DND-41 (cell line): ENCODE measurements at regions not wholly inside any gene's neighbourhood (a gene's known extent, or its start where the extent isn't known, plus 50 kb on each side); places are given as distances from the start of the nearest gene placed in this dataset.

Experiments used
- ATAC-seq: fragments of 200-7000 bp; cut with Tn5 transposase; 3 replicates; pipeline ENCODE4 v1.9.1; 2021; ENCODE audit warnings: low read depth; ENCODE audit not compliant: insufficient read depth
- DNase-seq: peaks from one replicate; pipeline ENCODE4 v3.0.0-alpha.2; 2020
- H2AFZ ChIP-seq: 2 replicates; pipeline ENCODE4 v1.6.0; 2012; ENCODE audit warnings: low read depth, low read length
- H3K27ac ChIP-seq: 2 replicates; pipeline ENCODE4 v1.5.1; 2012; ENCODE audit warnings: low read length, inconsistent platforms
- H3K27me3 ChIP-seq: fragments of 200-600 bp; sonication (generic); 2 replicates; pipeline ENCODE4 v1.6.0; 2012; ENCODE audit warnings: low read length, mild to moderate bottlenecking, inconsistent platforms; ENCODE audit not compliant: insufficient read depth, poor library complexity
- H3K36me3 ChIP-seq: 2 replicates; pipeline ENCODE4 v1.5.1; 2012; ENCODE audit warnings: low read length, inconsistent platforms; ENCODE audit not compliant: insufficient read depth
- H3K4me1 ChIP-seq: 2 replicates; pipeline ENCODE4 v1.5.1; 2012; ENCODE audit warnings: mild to moderate bottlenecking, low read length; ENCODE audit not compliant: insufficient read depth
- H3K4me2 ChIP-seq: 2 replicates; pipeline ENCODE4 v1.6.0; 2012; ENCODE audit warnings: mild to moderate bottlenecking, moderate library complexity, low read length, inconsistent platforms; ENCODE audit not compliant: insufficient read depth
- H3K4me3 ChIP-seq, 2 experiments: fragments of 200-600 bp in 1 of 2; shearing (Covaris generic) in 1 of 2; 2 replicates each; pipeline ENCODE4 v1.5.1; 2012 to 2016; ENCODE audit warnings: inconsistent platforms in 2 of 2, low read length in 2 of 2, mild to moderate bottlenecking in 2 of 2, low read depth in 1 of 2, moderate library complexity in 1 of 2
- H3K79me2 ChIP-seq: 2 replicates; pipeline ENCODE4 v1.6.0; 2012; ENCODE audit warnings: low read length, inconsistent platforms; ENCODE audit not compliant: insufficient read depth
- H3K9ac ChIP-seq: 2 replicates; pipeline ENCODE4 v1.6.0; 2012; ENCODE audit warnings: low read depth, mild to moderate bottlenecking, inconsistent platforms, low read length, moderate library complexity
- H3K9me3 ChIP-seq: 2 replicates; pipeline ENCODE4 v1.5.1; 2012; ENCODE audit warnings: low read length, moderate library complexity, mild to moderate bottlenecking, inconsistent platforms; ENCODE audit not compliant: insufficient read depth, severe bottlenecking
- H4K20me1 ChIP-seq: 2 replicates; pipeline ENCODE4 v1.6.0; 2012; ENCODE audit warnings: low read length; ENCODE audit not compliant: insufficient read depth
- EZH2 ChIP-seq: IDR thresholded peaks from 3 replicates; pipeline ENCODE4 v1.6.1; 2012; ENCODE audit warnings: borderline replicate concordance, low read depth, mild to moderate bottlenecking, moderate library complexity, low read length, inconsistent platforms; ENCODE audit not compliant: severe bottlenecking
- TF ChIP-seq, protein P1 (sequence below): IDR thresholded peaks from 2 replicates; pipeline ENCODE4 v1.5.1; 2012; ENCODE audit warnings: borderline replicate concordance, low read length, moderate library complexity, mild to moderate bottlenecking; ENCODE audit not compliant: poor library complexity, severe bottlenecking; ENCODE audit errors: extremely low read depth

DNA sequence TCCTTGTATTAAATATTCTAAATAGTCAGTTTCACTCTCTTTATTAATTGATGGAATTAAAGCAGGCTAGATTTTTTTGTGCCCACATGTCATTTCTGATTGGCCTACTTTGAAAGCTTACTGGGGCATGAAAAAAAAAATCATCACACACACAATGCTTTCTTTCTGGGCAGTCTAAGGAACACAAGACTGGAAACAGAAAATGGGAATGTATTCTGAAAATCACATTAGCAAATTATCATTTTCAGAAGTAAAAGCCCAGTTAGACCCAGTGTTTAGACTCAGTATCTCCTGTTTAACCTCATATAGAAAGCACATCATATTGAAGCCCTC lies 339.4 kb downstream of the SPRY2 start:
- TF ChIP-seq, protein P1, sequence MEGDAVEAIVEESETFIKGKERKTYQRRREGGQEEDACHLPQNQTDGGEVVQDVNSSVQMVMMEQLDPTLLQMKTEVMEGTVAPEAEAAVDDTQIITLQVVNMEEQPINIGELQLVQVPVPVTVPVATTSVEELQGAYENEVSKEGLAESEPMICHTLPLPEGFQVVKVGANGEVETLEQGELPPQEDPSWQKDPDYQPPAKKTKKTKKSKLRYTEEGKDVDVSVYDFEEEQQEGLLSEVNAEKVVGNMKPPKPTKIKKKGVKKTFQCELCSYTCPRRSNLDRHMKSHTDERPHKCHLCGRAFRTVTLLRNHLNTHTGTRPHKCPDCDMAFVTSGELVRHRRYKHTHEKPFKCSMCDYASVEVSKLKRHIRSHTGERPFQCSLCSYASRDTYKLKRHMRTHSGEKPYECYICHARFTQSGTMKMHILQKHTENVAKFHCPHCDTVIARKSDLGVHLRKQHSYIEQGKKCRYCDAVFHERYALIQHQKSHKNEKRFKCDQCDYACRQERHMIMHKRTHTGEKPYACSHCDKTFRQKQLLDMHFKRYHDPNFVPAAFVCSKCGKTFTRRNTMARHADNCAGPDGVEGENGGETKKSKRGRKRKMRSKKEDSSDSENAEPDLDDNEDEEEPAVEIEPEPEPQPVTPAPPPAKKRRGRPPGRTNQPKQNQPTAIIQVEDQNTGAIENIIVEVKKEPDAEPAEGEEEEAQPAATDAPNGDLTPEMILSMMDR: no peak
- no peak for TF ChIP-seq EZH2
- no peak for ATAC-seq
- Histone ChIP-seq H4K20me1 (no peaks in the 10 kb centered on the region), H3K9ac (no peak overlapping the region), H3K27ac (no peak overlapping the region), H3K4me3 (no peak overlapping the region), H3K4me1 (no peaks in the 10 kb centered on the region), H3K9me3 (no peaks in the 10 kb centered on the region), H3K79me2 (no peaks in the 10 kb centered on the region), H2AFZ (no peak overlapping the region), H3K27me3 (no peaks in the 10 kb centered on the region), H3K4me2 (no peak overlapping the region), H3K36me3 (no peaks in the 10 kb centered on the region)
- DNase-seq: no peak

DNA sequence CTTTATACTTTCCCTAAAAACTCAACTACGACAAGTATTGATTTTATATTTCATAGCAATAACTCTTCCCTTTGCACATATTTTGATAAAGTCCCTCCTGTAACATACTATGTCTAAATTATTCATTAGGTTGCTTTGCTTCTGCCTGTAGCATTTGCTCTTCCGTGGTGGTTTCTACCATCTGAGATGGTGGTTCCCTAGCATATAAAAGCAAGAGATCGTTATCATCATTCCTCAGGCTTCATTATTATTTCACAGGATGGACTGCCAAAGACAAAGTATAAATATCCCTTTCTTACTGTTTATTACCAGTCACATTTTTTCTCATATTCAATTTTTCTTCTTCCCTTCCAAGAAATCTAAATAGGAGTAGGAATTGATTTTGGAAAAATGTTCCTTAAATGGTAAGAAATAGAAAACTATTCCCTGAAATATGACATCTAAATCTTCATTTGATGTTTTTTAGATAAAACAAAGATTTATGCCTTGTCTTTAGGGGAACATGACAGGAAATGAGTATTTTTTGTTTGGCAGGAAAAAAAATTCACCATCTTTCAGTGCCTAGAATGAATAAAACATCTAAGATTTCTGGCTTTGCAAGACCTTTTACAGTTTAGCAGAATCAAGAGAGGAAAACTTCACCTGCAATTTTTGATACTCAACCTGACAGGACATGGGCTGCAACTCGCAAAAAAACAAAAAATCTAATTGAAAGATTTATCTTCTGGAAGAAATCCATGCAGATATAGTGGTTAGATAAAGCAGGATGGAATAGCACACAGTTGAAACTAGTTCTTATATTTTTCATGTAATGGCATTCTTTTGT lies 340.0 kb downstream of the SPRY2 start:
- no peaks in the 10 kb centered on the region for H3K79me2 ChIP-seq
- no peak overlapping the region for H3K9ac ChIP-seq
- H3K36me3 ChIP-seq: no peaks in the 10 kb centered on the region
- no peak overlapping the region for H3K27ac ChIP-seq
- no peak overlapping the region for H2AFZ ChIP-seq
- H4K20me1 ChIP-seq: no peaks in the 10 kb centered on the region
- H3K9me3 ChIP-seq: no peaks in the 10 kb centered on the region
- DNase-seq: no peak
- H3K4me3 ChIP-seq: no peak overlapping the region
- TF ChIP-seq EZH2: no peak
- TF ChIP-seq, protein P1: no peak
- no peaks in the 10 kb centered on the region for H3K4me1 ChIP-seq
- no peak overlapping the region for H3K4me2 ChIP-seq
- no peak for ATAC-seq
- H3K27me3 ChIP-seq: no peaks in the 10 kb centered on the region

DNA sequence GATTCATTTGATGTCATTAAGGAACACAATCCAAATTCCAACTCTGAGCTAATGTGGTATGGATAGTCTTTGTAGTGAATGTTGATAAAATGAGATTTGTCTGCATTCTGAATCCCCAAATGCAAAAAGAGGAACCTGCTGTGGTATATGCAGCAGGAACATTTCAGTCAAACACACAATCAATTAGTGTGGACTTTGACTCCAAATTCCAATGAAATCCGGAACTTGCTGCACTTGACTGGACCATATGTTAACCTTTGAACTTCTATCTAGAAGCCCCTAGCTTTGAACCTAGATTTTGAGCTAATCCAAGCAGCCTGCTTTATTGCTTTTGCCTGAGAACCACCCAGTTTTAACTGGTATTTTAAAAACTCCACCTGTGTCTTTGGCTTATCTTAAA lies 341.3 kb downstream of the SPRY2 start:
- Histone ChIP-seq H2AFZ (no peak overlapping the region), H3K9me3 (no peaks in the 10 kb centered on the region), H3K4me1 (no peaks in the 10 kb centered on the region), H4K20me1 (no peaks in the 10 kb centered on the region), H3K27me3 (no peaks in the 10 kb centered on the region), H3K36me3 (no peaks in the 10 kb centered on the region), H3K4me2 (no peak overlapping the region), H3K9ac (no peak overlapping the region), H3K27ac (no peak overlapping the region), H3K4me3 (no peak overlapping the region), H3K79me2 (no peaks in the 10 kb centered on the region)
- ATAC-seq: no peak
- no peak for DNase-seq
- no peak for TF ChIP-seq EZH2
- TF ChIP-seq, protein P1: no peak
